HG03039 (cell line): ENCODE measurements at regions not wholly inside any gene's neighbourhood (a gene's known extent, or its start where the extent isn't known, plus 50 kb on each side); places are given as distances from the start of the nearest gene placed in this dataset.
"Not testable (repeated sequence)": the region's sequence is repeated elsewhere in the genome, so short reads cannot be mapped to it uniquely, and the experiment has no call there.

Experiments used
- ATAC-seq: cut with Tn5 transposase; IDR thresholded peaks from one replicate; pipeline ENCODE4 v1.9.1; 2021; ENCODE audit warnings: mild to moderate bottlenecking, moderate library complexity; ENCODE audit not compliant: unreplicated experiment

DNA sequence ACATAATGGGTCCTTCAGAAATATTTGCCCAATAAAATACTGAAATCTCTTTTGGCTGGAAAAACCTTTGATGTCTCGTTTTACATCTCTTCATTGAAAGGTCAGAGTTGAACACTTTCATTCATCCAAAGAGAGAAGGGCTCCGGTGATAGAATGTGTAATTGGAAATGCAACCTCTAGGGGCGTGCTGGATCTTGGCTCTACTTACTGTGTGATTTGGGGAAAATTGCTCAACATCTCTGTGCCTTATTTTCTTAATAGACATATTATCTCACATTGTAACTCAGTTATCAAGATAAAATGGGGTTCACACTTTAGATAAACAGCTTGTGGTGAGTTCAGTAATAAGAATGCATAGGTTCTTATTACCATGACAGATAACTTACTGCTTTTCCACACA is 1444.1 kb downstream of the SLITRK5 start:
- no peak for ATAC-seq

DNA sequence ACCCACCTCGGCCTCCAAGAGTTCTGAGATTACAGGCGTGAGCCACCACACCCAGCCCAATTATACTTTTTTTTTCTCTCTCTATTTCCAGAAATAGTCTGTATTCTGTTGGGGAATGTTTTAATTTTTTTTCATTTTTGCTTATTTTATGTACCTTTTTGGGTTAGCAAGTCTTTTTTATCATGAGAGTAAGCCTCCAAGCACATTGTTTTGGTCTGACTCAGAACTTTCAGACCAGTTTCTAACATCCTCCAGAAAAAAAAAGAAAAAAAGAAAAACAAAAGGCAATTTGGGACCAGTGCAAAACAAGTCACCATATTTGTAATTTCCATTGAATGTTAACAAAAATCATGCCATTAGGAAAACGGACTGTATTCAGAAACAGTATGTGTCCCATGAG is 1465.5 kb downstream of the SLITRK5 start:
- ATAC-seq = no peak

DNA sequence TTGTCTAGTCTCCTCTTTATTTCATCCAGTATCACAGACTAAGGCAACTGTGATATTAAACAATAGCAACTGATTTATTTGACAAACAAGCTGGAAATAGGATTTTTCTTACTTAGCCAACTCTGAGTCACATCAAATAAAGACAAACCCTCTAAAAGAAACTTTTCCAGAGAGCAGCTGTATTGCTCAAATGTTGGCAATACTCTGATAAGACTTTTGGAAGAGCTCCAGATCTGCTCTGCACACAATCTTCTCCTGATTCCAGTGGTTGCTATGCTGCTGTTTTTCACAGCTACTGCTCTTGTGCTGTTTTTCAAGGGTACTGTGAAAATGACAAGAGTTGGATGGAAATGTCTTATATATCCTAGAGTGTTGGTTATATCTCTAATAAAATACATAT is 1479.2 kb downstream of the SLITRK5 start:
- no peak for ATAC-seq

GRCh38 chr13:89153941-89154340 is 1482.8 kb downstream of the SLITRK5 start:
- no peak for ATAC-seq

DNA sequence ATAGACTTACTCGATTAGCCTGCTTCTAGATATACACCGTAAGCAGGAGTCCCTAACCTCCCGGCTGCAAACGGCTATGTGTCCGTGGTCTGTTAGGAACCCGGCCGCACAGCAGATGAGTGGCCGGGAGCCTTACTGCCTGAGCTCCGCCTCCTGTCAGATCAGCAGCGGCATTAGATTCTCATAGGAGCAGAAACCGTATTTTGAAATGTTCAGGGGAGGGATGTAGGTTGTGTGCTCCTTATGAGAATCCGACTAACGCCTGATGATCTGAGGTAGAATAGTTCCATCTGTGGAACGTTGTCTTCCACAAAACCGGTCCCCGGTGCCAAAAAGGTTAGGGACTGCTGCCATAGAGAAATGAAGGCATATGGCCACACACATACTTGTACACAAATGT is 1491.9 kb downstream of the SLITRK5 start:
- no peak for ATAC-seq

DNA sequence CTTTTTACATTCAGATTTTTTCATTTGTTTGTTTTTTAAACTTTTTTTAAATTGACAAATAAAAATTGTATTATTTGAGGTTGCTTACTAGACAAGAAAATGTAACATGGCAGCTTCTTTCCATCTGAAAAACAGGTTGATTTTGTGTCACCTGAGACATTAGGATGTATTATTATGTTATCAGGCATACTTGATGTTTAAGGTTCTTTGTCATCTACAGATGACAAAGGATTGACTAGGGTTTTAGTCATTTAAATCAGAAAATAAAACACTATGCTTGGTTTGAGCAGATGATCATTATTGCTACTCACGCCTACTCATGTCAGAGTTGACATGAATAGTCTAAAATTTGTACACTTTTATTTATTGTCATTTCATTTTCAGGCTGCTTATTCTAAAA is 1494.5 kb downstream of the SLITRK5 start:
- ATAC-seq = no peak

DNA sequence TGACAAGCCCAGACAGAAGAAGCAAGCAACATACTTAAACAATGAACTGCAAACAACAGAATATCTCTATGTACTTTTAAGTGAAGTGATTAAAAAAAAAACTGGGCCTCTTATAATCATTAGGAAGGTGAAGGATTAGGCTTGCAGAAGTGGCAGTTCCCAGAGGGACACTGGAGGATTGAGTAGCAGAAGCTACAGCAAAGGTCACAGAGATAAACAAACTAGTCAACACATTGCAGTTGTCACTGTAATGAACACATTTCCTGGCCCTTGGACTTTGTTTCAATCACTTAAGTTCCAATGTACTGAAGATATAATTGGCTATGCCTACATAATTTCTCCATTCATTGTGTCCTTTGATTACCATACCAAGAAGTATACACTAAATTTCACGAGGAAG is 1498.8 kb downstream of the SLITRK5 start:
- no peak for ATAC-seq

- ATAC-seq = no peak
Observed at GRCh38 chr13:89181041-89181440, 1509.9 kb downstream of the SLITRK5 start.

DNA sequence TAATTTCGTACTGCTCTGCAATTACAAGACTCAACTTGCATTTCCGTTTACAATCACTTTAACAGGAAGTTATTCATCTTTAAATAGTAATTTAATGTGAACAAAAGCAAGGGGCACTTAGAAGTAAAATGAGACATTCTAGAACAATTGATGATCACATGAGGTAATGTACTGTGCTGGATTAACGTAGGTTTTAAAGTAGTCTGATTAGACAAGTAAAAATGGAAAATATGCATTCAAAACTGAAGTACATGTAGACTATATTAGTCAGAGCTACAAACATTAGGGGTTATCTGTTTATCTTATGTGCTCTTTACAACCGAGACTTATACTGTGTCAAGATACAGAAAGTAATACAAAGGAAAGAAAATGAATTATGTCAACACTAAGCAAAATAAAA is 1528.0 kb downstream of the SLITRK5 start:
- ATAC-seq = no peak

- ATAC-seq = no peak
Observed at GRCh38 chr13:89204435-89204834, 1533.3 kb downstream of the SLITRK5 start.

DNA sequence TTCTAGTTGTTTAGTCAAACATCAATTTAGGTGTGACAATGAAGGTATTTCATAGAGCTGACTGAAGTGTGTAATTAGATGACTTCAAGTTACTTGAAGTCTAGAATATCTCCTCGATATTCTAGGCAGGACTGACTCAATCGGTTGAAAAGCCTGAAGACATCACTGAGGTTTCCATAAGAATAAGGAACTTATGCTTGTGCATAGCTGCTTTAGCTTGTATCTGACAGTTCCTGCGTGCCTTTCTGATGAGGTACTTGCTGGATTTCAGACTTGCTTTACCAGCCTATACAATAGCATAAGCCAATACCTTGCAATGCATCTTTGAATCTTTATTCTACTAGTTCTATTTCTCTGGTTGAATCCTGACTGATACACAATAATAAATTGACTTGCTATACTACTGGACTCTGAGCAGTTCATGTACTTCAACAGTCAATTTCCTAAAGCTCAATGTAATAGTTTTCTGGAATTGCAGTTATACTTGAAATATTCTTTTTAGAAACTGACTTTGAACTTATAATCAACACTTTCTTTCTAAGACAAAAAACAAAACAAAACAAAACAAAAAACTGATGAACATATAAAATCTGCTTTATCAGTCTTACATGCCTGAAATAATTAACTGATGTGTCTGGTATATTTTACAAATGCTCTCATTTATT is 1534.8 kb downstream of the SLITRK5 start:
- no peak for ATAC-seq

GRCh38 chr13:89212186-89212585 is 1541.0 kb downstream of the SLITRK5 start:
- ATAC-seq = no peak

- no peak for ATAC-seq
Observed at GRCh38 chr13:89214185-89214584, 1543.0 kb downstream of the SLITRK5 start.

DNA sequence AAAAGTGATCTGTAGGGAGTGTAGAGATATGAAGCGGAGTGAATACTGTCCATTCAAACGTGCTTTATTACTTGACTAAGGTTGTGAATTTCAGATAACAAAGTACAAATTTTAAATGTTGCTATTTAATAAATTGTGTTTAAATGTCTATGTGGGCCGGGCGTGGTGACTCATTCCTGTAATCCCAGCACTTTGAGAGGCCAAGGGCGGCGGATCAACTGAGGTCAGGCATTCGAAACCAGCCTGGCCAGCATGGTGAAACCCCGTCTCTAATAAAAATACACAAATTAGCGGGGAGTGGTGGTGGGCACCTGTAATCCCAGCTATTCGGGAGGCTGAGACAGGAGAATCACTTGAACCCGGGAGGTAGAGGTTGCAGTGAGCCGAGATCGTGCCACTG is 1544.1 kb downstream of the SLITRK5 start:
- ATAC-seq = not testable (repeated sequence)

GRCh38 chr13:89217813-89218212 is 1546.6 kb downstream of the SLITRK5 start:
- no peak for ATAC-seq

DNA sequence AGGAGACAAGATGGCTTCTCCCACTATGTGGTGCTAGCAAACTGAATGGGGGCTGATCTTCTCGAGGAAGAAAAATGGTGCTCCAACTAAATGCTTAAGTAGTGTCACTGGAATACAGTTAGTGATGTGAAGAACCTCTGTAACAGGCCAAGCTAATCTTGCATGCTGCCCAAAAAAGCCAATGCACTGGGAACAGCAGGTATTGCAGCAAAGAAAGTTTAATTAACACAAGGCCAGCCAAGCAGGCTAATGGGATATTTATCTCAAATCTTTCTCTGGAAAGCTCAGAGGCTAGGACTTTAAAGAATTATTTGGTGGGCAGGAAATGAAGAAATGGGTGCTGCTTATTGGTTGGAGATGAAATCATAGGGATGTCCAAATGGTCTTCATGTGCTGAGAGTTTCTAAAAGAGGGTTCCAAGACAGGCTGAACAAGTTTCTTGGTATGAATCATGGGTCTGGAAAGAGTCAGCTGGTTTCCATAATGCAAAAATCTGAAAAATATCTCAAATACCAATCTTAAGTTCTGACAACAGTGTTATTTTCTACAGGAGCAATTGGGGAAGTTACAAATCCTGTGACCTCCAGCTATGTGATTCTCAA is 1550.5 kb downstream of the SLITRK5 start:
- ATAC-seq = no peak

DNA sequence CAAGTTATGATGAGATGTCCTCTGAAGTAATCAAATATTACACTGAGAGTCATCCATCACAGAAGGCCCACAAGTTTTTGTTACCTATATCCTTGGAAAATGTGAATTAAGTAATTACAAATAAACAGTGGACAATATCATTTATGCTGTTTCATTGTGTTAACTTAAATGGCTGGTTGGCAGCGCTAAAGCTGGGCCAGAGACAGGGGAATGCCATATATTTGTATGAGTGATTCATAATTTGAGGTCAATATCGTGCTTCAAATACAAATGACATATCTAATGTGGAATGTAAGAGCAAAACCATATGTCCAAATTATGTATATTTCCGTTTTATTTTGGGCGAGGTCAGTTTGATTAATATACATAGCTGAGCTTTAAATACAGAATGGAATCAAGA is 1556.2 kb downstream of the SLITRK5 start:
- ATAC-seq = no peak

- no peak for ATAC-seq
Observed at GRCh38 chr13:89238496-89238895, 1567.3 kb downstream of the SLITRK5 start.

DNA sequence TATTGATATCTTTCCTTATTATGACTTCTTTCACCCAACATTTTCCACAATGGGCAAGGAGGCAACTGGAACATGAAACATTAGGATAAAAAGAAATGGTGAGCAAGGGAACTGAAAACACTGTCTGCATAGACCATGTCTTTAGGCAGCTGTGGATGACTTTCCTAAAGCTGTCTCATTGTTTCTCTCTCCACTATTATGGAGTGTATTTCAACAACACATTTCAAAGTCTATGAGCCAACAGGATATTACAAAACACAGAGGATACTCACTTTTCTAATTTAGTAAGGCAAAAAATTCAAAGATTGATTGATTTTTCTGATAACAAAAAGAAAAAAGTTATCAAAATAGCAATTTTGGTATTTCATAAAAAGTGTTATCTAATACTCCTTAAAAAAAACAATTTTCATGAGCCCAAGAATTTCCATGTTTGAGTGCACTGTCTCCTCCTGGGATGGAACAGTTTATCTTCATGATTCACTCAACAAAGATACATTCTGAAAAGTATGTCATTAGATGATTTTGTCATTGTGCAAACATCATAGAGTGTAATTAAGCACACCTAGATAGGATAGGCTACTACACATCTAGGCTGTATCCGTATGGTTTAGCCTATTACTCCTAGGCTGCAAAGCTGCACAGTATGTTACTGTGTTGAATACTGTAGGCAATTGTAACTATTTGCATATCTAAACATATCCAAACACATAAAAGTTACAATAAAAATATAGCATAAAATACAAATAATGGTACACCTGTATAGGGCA is 1568.4 kb downstream of the SLITRK5 start:
- ATAC-seq = no peak

DNA sequence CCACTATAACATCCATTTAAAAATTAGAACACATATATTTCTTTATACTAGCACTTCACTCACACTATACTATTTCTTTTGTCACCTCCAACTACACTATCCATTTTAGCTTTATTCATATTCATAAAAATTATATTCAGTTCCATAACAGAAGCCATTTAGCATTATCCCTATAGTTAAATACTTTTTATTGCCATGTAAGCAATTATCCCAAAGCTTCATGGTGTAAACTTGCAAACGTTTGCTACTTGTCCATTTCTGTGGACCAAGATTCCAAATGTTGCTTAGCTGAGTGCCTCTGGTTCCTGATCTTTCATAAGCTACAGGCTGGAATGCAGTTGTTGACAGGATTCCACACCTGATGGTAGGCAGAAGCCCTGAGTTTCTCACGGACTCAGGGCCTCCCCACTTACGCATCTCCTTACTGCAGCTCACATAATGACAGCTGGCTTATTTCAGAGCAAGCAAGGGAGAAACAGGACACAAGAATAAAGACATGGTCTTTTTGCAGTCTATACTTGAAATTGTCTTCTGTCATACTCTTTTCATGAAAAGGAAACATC is 1584.8 kb downstream of the SLITRK5 start:
- no peak for ATAC-seq

GRCh38 chr13:89267734-89268133 is 1596.6 kb downstream of the SLITRK5 start:
- no peak for ATAC-seq

GRCh38 chr13:89269737-89270136 is 1598.6 kb downstream of the SLITRK5 start:
- no peak for ATAC-seq
